PFSK-1 (cell line): ENCODE measurements at regions not wholly inside any gene's neighbourhood (a gene's known extent, or its start where the extent isn't known, plus 50 kb on each side); places are given as distances from the start of the nearest gene placed in this dataset.

Experiments used
- POLR2AphosphoS5 ChIP-seq: IDR thresholded peaks from 2 replicates; pipeline ENCODE4 v1.6.1; 2012; ENCODE audit warnings: low read depth, mild to moderate bottlenecking, control low read depth, low read length, moderate library complexity
- SIN3A ChIP-seq: IDR thresholded peaks from 2 replicates; pipeline ENCODE4 v1.6.1; 2012; ENCODE audit warnings: mild to moderate bottlenecking, low read length, moderate library complexity, borderline replicate concordance; ENCODE audit not compliant: insufficient read depth
- TF ChIP-seq, protein P1 (sequence below), 2 experiments: IDR thresholded peaks; 2 replicates each; pipeline versions ENCODE4 v1.6.1 to v1.8.0; 2011 to 2012; ENCODE audit warnings: low read depth in 2 of 2, low read length in 2 of 2, control low read depth in 1 of 2, inconsistent platforms in 1 of 2, mild to moderate bottlenecking in 1 of 2, moderate library complexity in 1 of 2; ENCODE audit not compliant: insufficient read depth in 1 of 2

DNA sequence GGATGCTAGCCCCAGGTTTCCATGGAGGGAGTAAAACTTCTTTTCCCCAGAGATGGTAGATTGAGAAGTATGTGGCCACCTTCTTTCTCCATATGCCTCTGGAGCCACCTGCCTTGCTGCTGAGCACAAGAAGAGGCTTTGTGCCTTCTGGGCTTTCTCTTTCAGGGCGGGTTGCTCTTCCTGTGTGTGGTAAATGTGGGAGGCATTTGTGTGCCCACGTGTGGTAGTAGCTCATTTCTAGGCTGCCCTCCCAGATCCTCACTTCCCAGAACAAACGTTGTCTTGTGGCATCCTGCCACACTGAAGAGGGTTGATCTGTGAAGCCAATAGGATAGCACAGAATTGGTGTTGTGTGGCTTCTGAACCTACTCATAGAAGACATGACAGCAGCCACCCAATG lies 342.0 kb upstream of the PODXL start:
- TF ChIP-seq, protein P1, sequence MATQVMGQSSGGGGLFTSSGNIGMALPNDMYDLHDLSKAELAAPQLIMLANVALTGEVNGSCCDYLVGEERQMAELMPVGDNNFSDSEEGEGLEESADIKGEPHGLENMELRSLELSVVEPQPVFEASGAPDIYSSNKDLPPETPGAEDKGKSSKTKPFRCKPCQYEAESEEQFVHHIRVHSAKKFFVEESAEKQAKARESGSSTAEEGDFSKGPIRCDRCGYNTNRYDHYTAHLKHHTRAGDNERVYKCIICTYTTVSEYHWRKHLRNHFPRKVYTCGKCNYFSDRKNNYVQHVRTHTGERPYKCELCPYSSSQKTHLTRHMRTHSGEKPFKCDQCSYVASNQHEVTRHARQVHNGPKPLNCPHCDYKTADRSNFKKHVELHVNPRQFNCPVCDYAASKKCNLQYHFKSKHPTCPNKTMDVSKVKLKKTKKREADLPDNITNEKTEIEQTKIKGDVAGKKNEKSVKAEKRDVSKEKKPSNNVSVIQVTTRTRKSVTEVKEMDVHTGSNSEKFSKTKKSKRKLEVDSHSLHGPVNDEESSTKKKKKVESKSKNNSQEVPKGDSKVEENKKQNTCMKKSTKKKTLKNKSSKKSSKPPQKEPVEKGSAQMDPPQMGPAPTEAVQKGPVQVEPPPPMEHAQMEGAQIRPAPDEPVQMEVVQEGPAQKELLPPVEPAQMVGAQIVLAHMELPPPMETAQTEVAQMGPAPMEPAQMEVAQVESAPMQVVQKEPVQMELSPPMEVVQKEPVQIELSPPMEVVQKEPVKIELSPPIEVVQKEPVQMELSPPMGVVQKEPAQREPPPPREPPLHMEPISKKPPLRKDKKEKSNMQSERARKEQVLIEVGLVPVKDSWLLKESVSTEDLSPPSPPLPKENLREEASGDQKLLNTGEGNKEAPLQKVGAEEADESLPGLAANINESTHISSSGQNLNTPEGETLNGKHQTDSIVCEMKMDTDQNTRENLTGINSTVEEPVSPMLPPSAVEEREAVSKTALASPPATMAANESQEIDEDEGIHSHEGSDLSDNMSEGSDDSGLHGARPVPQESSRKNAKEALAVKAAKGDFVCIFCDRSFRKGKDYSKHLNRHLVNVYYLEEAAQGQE (IDR thresholded peaks at IDR 0.05; ENCODE audit: insufficient read depth in 1 of 2, low read depth in 2 of 2, low read length in 2 of 2), result no peak
- no peak for TF ChIP-seq SIN3A
- TF ChIP-seq POLR2AphosphoS5, result no peak
